NCI-H526 treated with DMSO at 0.1 percent for 48 hours (cell line): ENCODE measurements at regions not wholly inside any gene's neighbourhood (a gene's known extent, or its start where the extent isn't known, plus 50 kb on each side); places are given as distances from the start of the nearest gene placed in this dataset.
"Not testable (repeated sequence)": the region's sequence is repeated elsewhere in the genome, so short reads cannot be mapped to it uniquely, and the experiment has no call there.

Source experiments
- DNase-seq: peaks from one replicate; lab custom pipeline; 2025; lab: John Stamatoyannopoulos, UW

- not testable (repeated sequence) for DNase-seq
These were observed 113.1 kb upstream of the CCZ1B start for GRCh38 chr7:6939126-6939525.

DNA sequence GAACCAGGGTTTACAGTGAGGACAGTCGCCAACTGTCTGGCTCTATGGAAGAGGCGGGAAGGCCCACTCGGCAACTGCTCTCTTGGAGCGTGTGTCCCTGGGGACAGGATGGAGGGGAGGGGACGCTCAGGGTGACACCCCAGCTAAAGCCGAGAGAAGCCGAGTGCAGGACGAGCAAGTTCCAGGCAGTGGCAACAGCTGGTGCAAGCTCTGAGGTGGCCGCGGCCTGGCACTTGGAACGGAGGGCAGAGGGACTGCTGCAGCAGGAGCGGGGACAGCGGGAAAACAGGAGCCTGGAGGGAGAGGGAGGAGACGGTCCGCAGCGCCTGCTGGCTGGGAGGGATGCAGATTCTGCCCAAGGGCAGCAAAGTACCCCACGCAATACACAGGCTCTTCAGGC lies 113.8 kb upstream of the CCZ1B start:
- DNase-seq = not testable (repeated sequence)

DNA sequence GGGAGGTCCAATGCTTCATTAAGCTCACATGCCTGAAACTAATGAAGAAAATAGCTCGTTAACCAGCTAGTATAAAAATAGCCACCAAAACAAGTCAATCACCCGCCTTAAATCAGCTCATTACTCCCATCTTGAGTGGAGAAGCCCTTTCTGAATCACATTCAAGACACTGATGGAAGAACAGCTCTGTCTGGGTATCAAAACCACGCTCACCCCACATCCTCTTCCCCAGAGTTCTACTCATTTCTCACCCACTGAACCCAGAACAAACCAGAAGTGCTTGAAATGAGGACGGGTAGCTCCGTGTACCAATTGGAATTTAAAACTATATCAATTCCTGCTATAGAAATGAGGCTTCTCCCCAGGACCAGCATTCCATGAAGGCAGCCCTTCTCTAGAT lies 120.8 kb upstream of the CCZ1B start:
- not testable (repeated sequence) for DNase-seq

- DNase-seq = not testable (repeated sequence)
These were observed 124.2 kb upstream of the CCZ1B start for GRCh38 chr7:6950231-6950630.

- not testable (repeated sequence) for DNase-seq
These were observed 125.5 kb upstream of the CCZ1B start for GRCh38 chr7:6951553-6951952.

DNA sequence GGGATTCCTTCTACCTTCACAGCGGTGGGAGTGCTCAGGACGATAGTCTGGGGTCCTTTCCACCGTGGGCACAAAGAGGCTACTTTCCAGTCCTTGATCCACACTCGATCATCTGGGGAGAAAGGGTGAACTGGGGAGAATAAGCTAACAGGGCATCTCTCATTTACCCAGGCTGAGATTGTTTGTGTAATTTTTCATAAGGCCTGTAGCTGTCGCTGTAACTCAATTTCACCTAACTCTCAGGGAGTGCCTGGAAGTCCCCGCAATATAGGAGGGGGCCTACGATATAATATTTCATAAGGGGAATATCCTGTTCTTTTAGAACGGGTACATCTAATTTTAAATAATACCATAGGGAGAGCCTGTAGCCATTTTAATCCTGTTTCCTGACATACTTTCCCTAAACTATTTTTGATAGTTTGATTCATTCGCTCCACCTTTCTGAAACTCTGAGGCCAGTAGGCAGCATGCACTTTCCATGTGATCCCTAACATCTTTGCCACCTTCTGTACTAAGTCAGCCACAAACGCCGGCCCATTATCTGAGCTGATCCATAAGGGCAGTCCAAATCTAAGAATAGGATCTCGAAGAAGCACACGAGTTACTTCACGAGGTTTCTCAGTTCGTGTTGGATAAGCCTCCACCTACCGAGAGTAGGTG lies 127.2 kb upstream of the CCZ1B start:
- DNase-seq = not testable (repeated sequence)

DNA sequence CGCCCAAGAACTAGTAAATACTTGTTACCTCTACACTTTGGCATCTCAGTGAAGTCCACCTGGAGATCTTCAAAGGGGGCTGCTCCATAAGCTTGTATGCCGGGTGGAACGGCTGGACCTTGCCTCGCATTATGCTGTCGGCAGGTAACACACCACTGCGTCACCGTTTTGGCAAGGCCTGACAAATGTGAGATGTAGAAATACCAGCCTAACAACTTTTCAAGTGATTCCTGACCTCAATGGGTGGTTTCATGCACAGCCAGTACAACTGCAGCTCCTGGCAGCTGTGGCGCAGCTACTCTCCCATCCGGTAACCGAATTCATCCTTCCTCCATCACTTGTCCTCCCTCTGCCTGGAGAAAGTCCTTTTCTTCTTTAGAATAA lies 127.7 kb upstream of the CCZ1B start:
- not testable (repeated sequence) for DNase-seq

DNA sequence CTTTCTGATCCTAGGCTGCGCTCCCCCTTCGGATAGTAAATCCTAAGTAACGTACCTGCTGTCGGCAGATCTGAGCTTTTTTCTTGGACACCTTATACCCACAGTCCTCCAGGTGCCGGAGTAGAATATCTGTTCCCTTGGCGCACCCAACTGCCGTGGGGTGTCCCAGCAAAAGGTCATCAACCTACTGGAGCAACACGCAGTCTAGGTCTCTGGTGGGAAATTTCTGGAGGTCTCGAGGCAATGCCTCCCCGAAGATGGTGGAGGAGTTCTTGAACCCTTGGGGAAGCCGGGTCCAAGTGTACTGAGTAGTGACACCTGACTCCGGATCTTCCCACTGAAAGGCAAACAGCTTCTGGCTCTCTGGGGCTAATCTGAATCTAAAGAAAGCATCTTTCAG lies 129.3 kb upstream of the CCZ1B start:
- not testable (repeated sequence) for DNase-seq

- DNase-seq = not testable (repeated sequence)
These were observed 130.0 kb upstream of the CCZ1B start for GRCh38 chr7:6955990-6956566.

GRCh38 chr7:6958371-6958770 lies 132.3 kb upstream of the CCZ1B start:
- DNase-seq = not testable (repeated sequence)

GRCh38 chr7:6959942-6960341 lies 133.9 kb upstream of the CCZ1B start:
- DNase-seq = not testable (repeated sequence)

- DNase-seq = peak; percentile 3
These were observed 136.8 kb upstream of the CCZ1B start for GRCh38 chr7:6962871-6963270.

- not testable (repeated sequence) for DNase-seq
These were observed 139.0 kb upstream of the CCZ1B start for GRCh38 chr7:6965051-6965450.

GRCh38 chr7:6970180-6970579 lies 144.1 kb upstream of the CCZ1B start:
- not testable (repeated sequence) for DNase-seq

- DNase-seq = not testable (repeated sequence)
These were observed 148.8 kb upstream of the CCZ1B start for GRCh38 chr7:6974876-6975275.

DNA sequence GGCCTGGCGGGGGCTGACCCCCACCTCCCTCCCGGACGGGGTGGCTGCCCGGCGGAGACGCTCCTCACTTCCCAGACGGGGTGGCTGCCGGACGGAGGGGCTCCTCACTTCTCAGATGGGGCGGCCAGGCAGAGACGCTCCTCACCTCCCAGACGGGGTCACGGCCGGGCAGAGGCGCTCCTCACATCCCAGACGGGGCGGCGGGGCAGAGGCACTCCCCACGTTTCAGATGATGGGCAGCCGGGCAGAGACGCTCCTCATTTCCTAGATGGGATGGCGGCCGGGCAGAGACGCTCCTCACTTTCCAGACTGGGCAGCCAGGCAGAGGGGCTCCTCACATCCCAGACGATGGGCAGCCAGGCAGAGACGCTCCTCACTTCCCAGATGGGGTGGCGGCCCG lies 149.3 kb upstream of the CCZ1B start:
- DNase-seq = not testable (repeated sequence)

GRCh38 chr7:6977368-6977767 lies 151.3 kb upstream of the CCZ1B start:
- not testable (repeated sequence) for DNase-seq

DNA sequence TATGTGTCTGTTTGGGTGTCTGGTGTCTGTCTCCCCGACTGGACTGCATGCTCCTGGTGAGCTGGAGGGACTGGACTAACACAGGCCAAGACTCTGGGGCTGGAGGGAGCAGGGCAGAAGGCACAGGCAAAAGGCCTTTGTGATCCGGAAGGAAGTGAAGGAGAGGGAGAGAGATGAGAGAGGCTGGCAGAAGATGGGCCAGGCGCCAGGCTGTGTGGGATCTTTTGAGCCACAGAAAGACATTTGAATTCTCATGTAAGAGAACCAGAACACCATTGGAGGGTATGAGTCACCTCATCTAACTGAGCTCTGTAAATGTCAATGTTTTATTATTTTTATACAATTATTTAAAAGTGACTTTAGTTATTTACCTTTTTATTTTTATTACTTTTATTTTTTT lies 152.3 kb upstream of the CCZ1B start:
- not testable (repeated sequence) for DNase-seq

GRCh38 chr7:6979456-6979855 lies 153.4 kb upstream of the CCZ1B start:
- DNase-seq = not testable (repeated sequence)

GRCh38 chr7:6982375-6982774 lies 156.3 kb upstream of the CCZ1B start:
- DNase-seq = not testable (repeated sequence)

GRCh38 chr7:6986892-6987291 lies 160.8 kb upstream of the CCZ1B start:
- DNase-seq = not testable (repeated sequence)

GRCh38 chr7:6988608-6989007 lies 162.5 kb upstream of the CCZ1B start:
- DNase-seq = not testable (repeated sequence)

GRCh38 chr7:6989968-6990367 lies 163.9 kb upstream of the CCZ1B start:
- DNase-seq = not testable (repeated sequence)
